ENCODE measurements at regions not wholly inside any gene's neighbourhood (a gene's known extent, or its start where the extent isn't known, plus 50 kb on each side); places are given as distances from the start of the nearest gene placed in this dataset.

- no peak for DNase-seq (ENCODE audit: low read depth in 1 of 2, low spot score in 1 of 2)
Observed at GRCh38 chr16:6111390-6111789, 1013.8 kb upstream of the EEF2KMT start.

DNA sequence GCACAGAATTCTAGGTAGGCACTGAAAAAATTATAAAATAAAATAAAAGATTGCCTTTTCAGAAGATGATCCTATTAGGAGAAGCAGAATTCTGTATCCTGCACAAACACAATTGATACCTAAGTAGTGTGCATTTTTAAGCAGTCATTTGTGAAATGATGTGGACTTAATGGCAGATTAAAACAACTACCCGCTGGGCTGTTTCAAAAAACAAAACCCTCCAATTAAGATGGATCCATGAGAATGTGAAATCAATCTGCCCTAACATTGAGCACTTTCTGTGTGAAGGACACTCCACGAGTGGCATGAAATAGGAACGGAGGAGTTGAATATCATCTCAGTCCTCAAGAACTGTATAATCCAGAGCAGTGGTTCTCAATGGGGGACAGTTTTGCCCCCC is 1012.8 kb upstream of the EEF2KMT start:
- no peak for DNase-seq (ENCODE audit: low read depth in 1 of 2, low spot score in 1 of 2)

DNA sequence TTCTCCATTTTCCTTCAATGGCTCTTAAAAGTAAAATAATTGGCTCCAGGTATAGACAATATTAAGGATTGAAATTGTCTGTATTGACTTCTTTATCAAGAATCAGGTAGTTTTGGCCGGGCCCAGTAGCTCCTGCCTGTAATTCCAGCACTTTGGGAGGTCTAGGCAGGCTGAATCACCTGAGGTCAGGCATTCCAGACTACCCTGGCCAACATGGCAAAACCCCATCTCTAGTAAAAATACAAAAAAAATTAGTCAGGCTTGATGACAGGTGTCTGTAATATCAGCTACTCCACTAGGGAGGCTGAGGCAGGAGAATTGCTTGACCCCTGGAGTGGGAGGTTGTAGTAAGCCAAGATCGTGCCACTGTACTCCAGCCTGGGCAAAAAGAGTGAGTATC is 1008.5 kb upstream of the EEF2KMT start:
- DNase-seq (ENCODE audit: low read depth in 1 of 2, low spot score in 1 of 2) = no peak

DNA sequence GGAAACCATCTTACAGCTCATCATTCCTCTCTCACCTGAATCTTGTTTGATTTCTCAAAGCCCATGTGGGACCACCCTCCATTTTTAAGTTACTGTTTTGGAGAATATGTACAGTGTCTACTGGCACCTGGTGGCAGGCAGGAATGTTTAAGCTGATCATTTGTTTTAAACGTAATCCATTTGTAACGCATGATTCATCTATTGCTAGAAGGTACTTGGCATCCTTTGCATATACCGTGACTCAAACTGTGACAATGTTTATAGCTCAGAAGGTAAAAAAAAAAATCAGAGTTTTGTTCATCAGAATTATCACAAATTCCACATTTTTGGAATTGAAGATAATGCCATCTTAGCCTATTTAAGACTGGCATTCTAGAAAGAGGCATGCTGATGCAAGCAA is 1007.5 kb upstream of the EEF2KMT start:
- no peak for DNase-seq (ENCODE audit: low read depth in 1 of 2, low spot score in 1 of 2)

DNA sequence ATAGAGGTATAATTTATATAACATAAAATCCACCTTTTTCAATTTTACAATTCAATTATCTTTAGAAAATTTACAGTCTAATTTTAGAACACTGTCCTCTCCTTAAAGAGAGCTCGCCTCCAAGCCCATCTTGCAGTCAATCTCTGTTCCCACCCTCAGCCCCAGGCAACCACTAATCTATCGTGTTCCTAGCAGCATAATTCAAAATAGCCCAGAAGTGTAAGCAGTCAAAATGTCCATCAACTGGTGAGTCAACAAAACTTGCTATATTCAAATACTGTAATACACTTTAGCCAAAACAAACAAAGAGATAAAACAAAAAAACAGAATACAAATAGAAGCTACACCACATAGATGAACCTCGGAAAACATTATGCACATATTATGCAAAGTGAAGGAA is 1006.8 kb upstream of the EEF2KMT start:
- DNase-seq (ENCODE audit: low read depth in 1 of 2, low spot score in 1 of 2) = no peak

DNA sequence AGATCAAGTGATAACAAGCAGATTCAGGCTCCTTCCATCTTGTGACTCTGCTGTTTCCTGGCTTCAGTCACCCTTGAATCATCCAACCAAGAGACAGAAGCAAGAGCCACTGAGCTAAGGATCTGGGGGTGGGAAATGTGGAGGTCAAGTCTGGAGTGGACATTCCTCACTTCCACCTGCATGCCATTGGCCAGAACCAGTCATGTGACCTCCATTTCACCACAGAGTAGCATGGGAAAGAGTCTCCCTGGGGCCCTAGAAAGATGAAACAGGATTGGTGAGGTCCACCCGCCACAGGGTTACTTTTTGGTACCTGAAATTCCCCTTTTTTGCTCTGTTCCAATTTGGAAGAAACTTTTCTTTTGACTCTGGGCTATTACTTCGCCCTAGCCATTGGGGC is 1006.0 kb upstream of the EEF2KMT start:
- DNase-seq (ENCODE audit: low read depth in 1 of 2, low spot score in 1 of 2) = no peak

GRCh38 chr16:6099102-6099501 is 1001.5 kb upstream of the EEF2KMT start:
- no peak for DNase-seq (ENCODE audit: low read depth in 1 of 2, low spot score in 1 of 2)

DNA sequence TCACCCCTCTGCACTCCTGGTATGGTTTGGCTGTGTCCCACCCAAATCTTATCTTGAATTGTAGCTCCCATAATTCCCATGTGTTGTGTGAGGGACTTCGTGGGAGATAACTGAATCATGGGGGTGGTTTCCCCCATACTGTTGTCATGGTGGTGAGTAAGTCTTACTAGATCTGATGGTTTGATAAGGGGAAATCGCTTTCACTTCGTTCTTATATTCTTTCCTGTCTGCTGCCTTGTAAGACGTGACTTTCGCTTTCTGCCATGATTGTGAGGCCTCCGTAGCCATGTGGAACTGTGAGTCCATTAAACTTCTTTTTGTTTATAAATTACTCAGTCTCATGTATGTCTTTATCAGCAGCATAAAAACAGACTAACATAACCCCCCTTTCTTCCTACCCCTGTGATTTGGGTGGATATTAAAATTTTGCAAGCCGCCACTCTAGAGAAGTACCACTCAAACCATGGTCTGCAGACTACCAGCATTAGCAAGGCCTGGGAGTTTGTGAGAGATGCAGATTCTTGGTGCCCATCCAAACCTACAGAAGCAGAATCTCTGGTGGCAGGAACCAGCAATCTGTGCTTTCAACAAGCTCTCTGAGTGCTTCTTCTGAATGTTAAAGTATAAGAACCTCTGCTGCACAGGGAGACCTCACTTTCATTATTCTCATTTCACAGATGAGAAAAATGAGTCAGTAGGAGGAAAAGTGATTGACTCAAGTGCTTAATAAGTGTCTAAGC is 999.5 kb upstream of the EEF2KMT start:
- no peak for DNase-seq (ENCODE audit: low read depth in 1 of 2, low spot score in 1 of 2)

- DNase-seq (ENCODE audit: low read depth in 1 of 2, low spot score in 1 of 2) = no peak
Observed at GRCh38 chr16:6095414-6095813, 997.8 kb upstream of the EEF2KMT start.

GRCh38 chr16:6091021-6091420 is 993.4 kb upstream of the EEF2KMT start:
- DNase-seq (ENCODE audit: low read depth in 1 of 2, low spot score in 1 of 2) = no peak

DNA sequence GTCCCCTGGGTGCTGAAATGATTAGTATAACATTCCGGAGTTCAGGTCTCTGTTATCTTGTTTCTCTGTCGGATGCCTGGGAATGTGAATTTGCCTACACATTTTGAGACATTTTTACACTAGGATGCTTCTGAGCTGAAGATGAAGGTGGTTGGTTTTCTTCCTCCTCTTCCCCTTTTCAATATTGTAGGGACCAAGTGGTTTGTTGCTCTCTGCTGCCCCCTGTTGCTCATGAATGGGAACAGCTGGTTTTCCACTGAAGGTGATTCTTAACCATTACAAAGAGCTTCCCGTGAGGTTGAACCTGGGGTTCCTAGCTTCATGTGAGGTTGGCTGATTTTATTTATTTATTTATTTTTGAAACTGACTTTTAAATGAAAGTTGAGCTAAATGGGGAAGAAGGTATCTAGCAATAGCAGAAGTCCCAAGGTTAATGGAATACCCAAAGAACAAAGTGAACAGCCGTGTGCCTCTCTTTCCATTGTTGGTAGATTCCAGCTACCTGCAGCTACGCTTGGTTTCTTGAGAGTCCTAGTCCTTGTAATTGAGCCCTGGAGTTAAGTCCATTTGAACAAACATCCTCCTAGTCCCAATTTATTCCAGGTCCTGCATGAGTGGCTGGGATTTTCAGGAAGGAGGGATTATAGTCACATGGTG is 983.9 kb upstream of the EEF2KMT start:
- no peak for DNase-seq (ENCODE audit: low read depth in 1 of 2, low spot score in 1 of 2)

- DNase-seq (ENCODE audit: low read depth in 1 of 2, low spot score in 1 of 2) = no peak
Observed at GRCh38 chr16:6076631-6077030, 979.0 kb upstream of the EEF2KMT start.

- no peak for DNase-seq (ENCODE audit: low read depth in 1 of 2, low spot score in 1 of 2)
Observed at GRCh38 chr16:6068063-6068462, 970.5 kb upstream of the EEF2KMT start.

DNA sequence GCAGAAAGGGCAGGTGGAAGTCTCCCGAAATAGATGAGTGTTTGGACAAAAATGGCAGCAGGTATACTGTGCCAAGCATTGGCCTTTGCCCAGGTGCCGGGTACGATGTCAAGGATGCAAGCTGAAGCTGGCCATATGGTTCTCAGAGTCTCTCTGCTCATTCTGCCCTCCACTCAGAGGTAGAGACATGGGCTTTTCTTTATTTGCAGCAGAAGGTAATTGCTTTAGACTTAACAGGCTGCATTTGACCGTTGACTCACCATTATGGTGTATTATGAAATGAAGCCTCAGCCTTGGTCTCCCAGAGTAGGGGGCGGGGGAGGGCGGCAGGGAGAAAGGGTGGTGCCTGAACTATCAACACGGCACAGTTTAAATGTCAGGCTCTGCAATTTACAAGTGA is 969.1 kb upstream of the EEF2KMT start:
- DNase-seq (ENCODE audit: low read depth in 1 of 2, low spot score in 1 of 2) = no peak

GRCh38 chr16:6063526-6063925 is 965.9 kb upstream of the EEF2KMT start:
- no peak for DNase-seq (ENCODE audit: low read depth in 1 of 2, low spot score in 1 of 2)

GRCh38 chr16:6059671-6060070 is 962.1 kb upstream of the EEF2KMT start:
- no peak for DNase-seq (ENCODE audit: low read depth in 1 of 2, low spot score in 1 of 2)

- no peak for DNase-seq (ENCODE audit: low read depth in 1 of 2, low spot score in 1 of 2)
Observed at GRCh38 chr16:6057821-6058220, 960.2 kb upstream of the EEF2KMT start.

DNA sequence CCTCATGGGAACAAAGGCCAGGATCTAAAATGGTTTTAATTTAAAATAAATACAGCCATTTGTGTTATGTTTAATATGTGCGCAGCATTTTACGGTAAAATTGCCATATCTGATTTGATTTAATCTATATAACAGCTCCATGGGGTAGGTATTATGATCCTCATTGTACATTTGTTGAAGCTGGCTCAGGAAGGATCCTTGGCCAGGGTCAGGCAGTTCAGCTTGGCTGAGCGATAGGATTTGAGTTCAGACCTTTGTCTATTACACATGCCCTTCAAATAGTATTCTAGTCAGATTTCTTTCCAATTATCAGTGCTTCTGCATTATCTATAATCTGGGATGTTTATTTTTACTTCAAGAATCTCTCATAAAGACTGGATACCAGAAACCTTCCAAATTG is 950.4 kb upstream of the EEF2KMT start:
- no peak for DNase-seq (ENCODE audit: low read depth in 1 of 2, low spot score in 1 of 2)

- DNase-seq (ENCODE audit: low read depth in 1 of 2, low spot score in 1 of 2) = no peak
Observed at GRCh38 chr16:6047325-6047724, 949.7 kb upstream of the EEF2KMT start.

DNA sequence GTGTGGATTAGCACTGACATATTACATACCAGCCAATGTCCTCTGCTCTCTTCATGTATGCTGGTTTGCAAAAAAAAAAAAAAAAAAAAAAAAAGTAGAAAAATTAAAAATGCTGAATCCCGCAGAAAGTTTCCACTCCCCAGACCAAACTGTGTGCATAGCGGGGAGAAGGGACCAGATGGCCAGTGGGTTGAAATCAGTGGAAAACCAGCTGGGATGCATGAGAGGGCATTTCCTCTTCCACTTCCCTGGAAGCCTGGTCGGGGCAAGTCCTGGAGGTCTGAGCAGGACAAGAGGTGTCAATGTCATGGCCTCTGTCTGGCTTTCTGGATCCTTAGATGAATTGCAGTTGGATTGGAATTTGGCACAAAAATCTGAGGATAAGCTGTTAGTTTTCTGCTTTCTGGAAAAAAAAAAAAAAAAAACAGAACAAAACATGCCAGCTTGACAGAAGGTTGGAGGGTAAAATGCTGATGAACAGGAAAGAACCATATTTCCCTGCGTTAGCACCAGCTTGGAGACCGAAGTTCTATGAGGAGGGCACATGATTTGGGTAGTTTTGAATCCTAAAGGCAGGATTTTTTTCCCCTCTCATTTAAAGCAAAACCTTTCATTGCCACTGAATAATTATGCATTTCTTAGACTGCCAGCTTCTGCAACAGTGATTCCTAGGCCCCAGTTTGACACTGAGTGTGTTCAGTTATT is 941.5 kb upstream of the EEF2KMT start:
- no peak for DNase-seq (ENCODE audit: low read depth in 1 of 2, low spot score in 1 of 2)

DNA sequence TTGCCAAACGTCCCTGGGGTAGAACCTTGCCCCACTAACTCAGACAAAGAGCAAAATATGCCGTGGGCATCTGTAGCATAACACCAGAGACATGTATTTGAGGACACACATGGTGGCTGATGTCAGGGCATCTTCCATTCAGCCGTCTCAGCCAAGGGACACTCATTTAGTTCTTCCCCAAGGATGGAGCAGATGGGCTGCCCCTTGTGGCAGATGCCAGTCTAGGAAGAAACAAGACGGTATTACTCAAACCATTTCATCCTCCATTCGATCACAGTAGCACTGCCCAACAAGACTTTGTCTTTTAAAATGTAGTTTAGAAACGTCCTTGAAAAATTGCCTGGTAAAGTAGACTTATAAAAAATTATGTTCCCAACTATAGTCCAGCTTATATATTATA is 937.6 kb upstream of the EEF2KMT start:
- no peak for DNase-seq (ENCODE audit: low read depth in 1 of 2, low spot score in 1 of 2)

GRCh38 chr16:6034511-6034910 is 936.9 kb upstream of the EEF2KMT start:
- DNase-seq (ENCODE audit: low read depth in 1 of 2, low spot score in 1 of 2) = no peak
